HL-60 (cell line): ENCODE measurements at regions not wholly inside any gene's neighbourhood (a gene's known extent, or its start where the extent isn't known, plus 50 kb on each side); places are given as distances from the start of the nearest gene placed in this dataset.

ENCODE experiments used
- DNase-seq, 2 experiments: peaks; one replicate each; pipeline ENCODE4 v3.0.0-alpha.2; 2010 to 2020; ENCODE audit warnings: low read depth in 1 of 2, low spot score in 1 of 2
- H3K27ac ChIP-seq: fragments of 250-450 bp; sonication (Bioruptor Pico); replicated peaks from 2 replicates; pipeline ENCODE4 v1.5.1; 2020; ENCODE audit warnings: mild to moderate bottlenecking, moderate library complexity
- H3K27me3 ChIP-seq: fragments of 250-450 bp; sonication (Bioruptor Pico); 2 replicates; pipeline ENCODE4 v1.5.1; 2021; ENCODE audit warnings: mild to moderate bottlenecking, moderate library complexity; ENCODE audit not compliant: insufficient read depth, poor library complexity, severe bottlenecking
- H3K4me3 ChIP-seq: replicated peaks from 2 replicates; pipeline ENCODE4 v1.5.1; 2011; ENCODE audit warnings: mild to moderate bottlenecking, control low read depth, low read length; ENCODE audit not compliant: insufficient read depth
- GABPA ChIP-seq: IDR thresholded peaks from 2 replicates; pipeline ENCODE4 v1.6.1; 2012; ENCODE audit warnings: low read depth
- POLR2AphosphoS5 ChIP-seq: IDR thresholded peaks from 2 replicates; pipeline ENCODE4 v1.6.1; 2012; ENCODE audit warnings: low read depth
- SPI1 ChIP-seq: IDR thresholded peaks from 2 replicates; pipeline ENCODE4 v1.6.1; 2012; ENCODE audit warnings: low read depth, mild to moderate bottlenecking, borderline replicate concordance
- TF ChIP-seq, protein P1 (sequence below): IDR thresholded peaks from 2 replicates; pipeline ENCODE4 v1.6.1; 2012; ENCODE audit warnings: low read depth; ENCODE audit not compliant: insufficient replicate concordance
- TF ChIP-seq, protein P2 (sequence below): IDR thresholded peaks from one replicate; pipeline ENCODE4 v1.5.1; 2011; ENCODE audit warnings: low read length, control low read depth, inconsistent platforms; ENCODE audit not compliant: insufficient read depth

- no peak for TF ChIP-seq POLR2AphosphoS5
- TF ChIP-seq SPI1, result no peak
- TF ChIP-seq, protein P1, sequence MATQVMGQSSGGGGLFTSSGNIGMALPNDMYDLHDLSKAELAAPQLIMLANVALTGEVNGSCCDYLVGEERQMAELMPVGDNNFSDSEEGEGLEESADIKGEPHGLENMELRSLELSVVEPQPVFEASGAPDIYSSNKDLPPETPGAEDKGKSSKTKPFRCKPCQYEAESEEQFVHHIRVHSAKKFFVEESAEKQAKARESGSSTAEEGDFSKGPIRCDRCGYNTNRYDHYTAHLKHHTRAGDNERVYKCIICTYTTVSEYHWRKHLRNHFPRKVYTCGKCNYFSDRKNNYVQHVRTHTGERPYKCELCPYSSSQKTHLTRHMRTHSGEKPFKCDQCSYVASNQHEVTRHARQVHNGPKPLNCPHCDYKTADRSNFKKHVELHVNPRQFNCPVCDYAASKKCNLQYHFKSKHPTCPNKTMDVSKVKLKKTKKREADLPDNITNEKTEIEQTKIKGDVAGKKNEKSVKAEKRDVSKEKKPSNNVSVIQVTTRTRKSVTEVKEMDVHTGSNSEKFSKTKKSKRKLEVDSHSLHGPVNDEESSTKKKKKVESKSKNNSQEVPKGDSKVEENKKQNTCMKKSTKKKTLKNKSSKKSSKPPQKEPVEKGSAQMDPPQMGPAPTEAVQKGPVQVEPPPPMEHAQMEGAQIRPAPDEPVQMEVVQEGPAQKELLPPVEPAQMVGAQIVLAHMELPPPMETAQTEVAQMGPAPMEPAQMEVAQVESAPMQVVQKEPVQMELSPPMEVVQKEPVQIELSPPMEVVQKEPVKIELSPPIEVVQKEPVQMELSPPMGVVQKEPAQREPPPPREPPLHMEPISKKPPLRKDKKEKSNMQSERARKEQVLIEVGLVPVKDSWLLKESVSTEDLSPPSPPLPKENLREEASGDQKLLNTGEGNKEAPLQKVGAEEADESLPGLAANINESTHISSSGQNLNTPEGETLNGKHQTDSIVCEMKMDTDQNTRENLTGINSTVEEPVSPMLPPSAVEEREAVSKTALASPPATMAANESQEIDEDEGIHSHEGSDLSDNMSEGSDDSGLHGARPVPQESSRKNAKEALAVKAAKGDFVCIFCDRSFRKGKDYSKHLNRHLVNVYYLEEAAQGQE, result no peak
- no peak for TF ChIP-seq GABPA
- TF ChIP-seq, protein P2, sequence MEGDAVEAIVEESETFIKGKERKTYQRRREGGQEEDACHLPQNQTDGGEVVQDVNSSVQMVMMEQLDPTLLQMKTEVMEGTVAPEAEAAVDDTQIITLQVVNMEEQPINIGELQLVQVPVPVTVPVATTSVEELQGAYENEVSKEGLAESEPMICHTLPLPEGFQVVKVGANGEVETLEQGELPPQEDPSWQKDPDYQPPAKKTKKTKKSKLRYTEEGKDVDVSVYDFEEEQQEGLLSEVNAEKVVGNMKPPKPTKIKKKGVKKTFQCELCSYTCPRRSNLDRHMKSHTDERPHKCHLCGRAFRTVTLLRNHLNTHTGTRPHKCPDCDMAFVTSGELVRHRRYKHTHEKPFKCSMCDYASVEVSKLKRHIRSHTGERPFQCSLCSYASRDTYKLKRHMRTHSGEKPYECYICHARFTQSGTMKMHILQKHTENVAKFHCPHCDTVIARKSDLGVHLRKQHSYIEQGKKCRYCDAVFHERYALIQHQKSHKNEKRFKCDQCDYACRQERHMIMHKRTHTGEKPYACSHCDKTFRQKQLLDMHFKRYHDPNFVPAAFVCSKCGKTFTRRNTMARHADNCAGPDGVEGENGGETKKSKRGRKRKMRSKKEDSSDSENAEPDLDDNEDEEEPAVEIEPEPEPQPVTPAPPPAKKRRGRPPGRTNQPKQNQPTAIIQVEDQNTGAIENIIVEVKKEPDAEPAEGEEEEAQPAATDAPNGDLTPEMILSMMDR, result no peak
- no peak for DNase-seq
- Histone ChIP-seq H3K4me3 (no peak overlapping the region), H3K27me3 (no peaks in the 10 kb centered on the region), H3K27ac (no peak overlapping the region)
Measured at GRCh38 chr2:236945431-236946016, 140.2 kb upstream of the COPS8 start.

DNA sequence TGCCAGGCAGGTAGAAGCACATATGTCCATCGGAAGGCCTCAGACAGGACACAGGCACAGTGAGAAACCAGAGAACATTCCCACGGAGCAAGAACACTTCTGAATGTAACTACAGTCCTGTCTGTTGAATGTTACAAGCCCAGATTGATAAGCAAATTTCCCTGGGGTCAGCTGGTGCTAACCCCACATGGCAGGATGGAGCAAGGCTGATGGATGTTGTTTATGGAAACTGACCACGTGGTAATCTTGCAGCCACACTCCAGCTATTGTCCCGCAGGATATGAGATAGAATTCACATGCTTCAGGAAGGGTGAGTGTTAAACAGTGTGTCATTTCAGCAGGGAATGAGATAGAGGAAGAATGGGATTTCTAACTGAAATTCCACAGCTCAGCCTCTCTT is 138.8 kb upstream of the COPS8 start:
- TF ChIP-seq, protein P1, result no peak
- TF ChIP-seq POLR2AphosphoS5, result no peak
- TF ChIP-seq SPI1, result no peak
- TF ChIP-seq, protein P2, result no peak
- no peak for TF ChIP-seq GABPA
- Histone ChIP-seq H3K4me3 (no peak overlapping the region), H3K27ac (no peak overlapping the region), H3K27me3 (no peaks in the 10 kb centered on the region)
- no peak for DNase-seq

DNA sequence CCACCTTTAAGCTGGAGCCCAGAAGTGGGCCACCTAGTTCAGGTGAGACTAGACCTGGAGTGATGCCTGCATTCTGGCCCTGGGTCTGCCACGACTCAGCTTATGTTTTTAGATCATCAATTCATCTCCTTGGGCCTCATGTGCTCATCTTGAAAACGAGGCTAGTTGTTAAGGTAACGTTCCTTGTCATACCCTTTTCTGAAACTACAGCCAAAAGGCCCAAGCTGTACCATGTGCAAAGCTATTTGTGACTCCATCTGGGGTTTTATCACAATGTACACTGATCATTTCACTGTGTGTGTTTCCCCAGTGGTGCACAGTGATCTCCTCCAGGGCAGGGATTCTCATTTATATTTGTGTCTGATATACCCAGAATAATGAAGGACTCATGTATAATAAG is 138.4 kb upstream of the COPS8 start:
- no peak overlapping the region for H3K27ac ChIP-seq
- TF ChIP-seq GABPA, result no peak
- no peak overlapping the region for H3K4me3 ChIP-seq
- H3K27me3 ChIP-seq, result no peaks in the 10 kb centered on the region
- DNase-seq, result no peak

DNA sequence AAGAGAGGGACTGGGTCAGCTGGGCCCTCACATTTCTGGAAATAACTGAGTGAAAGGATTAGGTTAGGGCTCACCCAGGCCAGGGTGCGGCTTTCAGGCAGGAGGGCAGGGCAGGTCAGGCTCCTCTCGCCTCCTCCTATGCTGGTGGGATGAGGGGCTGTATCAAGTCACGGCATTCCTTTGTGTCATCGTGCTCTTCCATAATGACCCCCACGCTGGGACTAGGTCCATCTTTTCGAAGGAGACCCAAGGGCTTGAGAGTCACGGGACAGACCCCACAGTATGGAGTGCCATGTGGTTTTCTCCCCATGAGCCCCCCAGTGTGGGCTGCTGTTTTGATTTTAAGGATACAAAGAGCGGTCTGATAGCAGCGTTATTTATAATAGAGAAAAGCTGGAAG is 137.8 kb upstream of the COPS8 start:
- DNase-seq, result no peak
- Histone ChIP-seq H3K4me3 (no peak overlapping the region), H3K27ac (no peak overlapping the region), H3K27me3 (no peaks in the 10 kb centered on the region)
- TF ChIP-seq GABPA, result no peak
